H1 (cell line): ENCODE measurements at regions not wholly inside any gene's neighbourhood (a gene's known extent, or its start where the extent isn't known, plus 50 kb on each side); places are given as distances from the start of the nearest gene placed in this dataset.

ENCODE experiments used
- CTCF ChIA-PET: fragments of 300-600 bp; sonication (Branson Sonifier 250); formaldehyde crosslinking; loops from one replicate; lab custom pipeline; 2021; ENCODE audit not compliant: partially characterized antibody; lab: Charles Lee
- POLR2A ChIA-PET: fragments of 300-600 bp; sonication (Branson Sonifier 250); formaldehyde crosslinking; loops from one replicate; lab custom pipeline; 2021; ENCODE audit warnings: inconsistent platforms; ENCODE audit not compliant: partially characterized antibody; lab: Charles Lee
- DNase-seq, 2 experiments: peaks; one replicate each; pipeline versions ENCODE4 v3.0.0 to v3.0.0-alpha.2; 2010 to 2022; ENCODE audit warnings: low spot score in 2 of 2, low read depth in 1 of 2, mixed read lengths in 1 of 2
- FAIRE-seq: peaks from 2 replicates; lab custom pipeline; 2011; peaks lifted over from hg19 to GRCh38; lab: Jason Lieb, UNC
- H2AFZ ChIP-seq: 2 replicates; pipeline ENCODE4 v1.8.1; 2012; ENCODE audit warnings: low read length, inconsistent platforms
- H2AK5ac ChIP-seq: 2 replicates; pipeline ENCODE4 v1.6.1; 2013; ENCODE audit warnings: low read depth, low read length
- H2BK120ac ChIP-seq: replicated peaks from 2 replicates; pipeline ENCODE3; 2013; ENCODE audit warnings: low read depth, low read length, inconsistent platforms
- H2BK12ac ChIP-seq: 2 replicates; pipeline ENCODE4 v1.6.1; 2013; ENCODE audit warnings: low read depth, low read length
- H2BK15ac ChIP-seq: 2 replicates; pipeline ENCODE4 v1.6.1; 2013; ENCODE audit warnings: low read length
- H2BK20ac ChIP-seq: 2 replicates; pipeline ENCODE4 v1.6.1; 2013; ENCODE audit warnings: low read length
- H2BK5ac ChIP-seq: 2 replicates; pipeline ENCODE4 v1.6.1; 2013; ENCODE audit warnings: low read depth, low read length
- H3K14ac ChIP-seq: 2 replicates; pipeline ENCODE4 v1.6.1; 2013; ENCODE audit warnings: inconsistent platforms; ENCODE audit not compliant: insufficient read length
- H3K18ac ChIP-seq: 2 replicates; pipeline ENCODE4 v1.6.1; 2013; ENCODE audit warnings: low read length; ENCODE audit errors: extremely low read depth
- H3K23ac ChIP-seq: 2 replicates; pipeline ENCODE4 v1.6.1; 2013; ENCODE audit warnings: inconsistent platforms; ENCODE audit not compliant: insufficient read length
- H3K23me2 ChIP-seq: 2 replicates; pipeline ENCODE4 v1.6.1; 2013; ENCODE audit warnings: low read depth, low read length
- H3K27ac ChIP-seq: 2 replicates; pipeline ENCODE4 v1.6.1; 2011; ENCODE audit warnings: low read depth, low read length, inconsistent platforms
- H3K27me3 ChIP-seq, 4 experiments: replicated peaks in 1 of 4; 1 replicate in 1 of 4; 2 replicates in 3 of 4; pipeline versions ENCODE4 v1.6.1 to v1.8.1; 2011 to 2013; ENCODE audit warnings: low read length in 3 of 4, mild to moderate bottlenecking in 3 of 4, inconsistent platforms in 2 of 4, mixed read lengths in 2 of 4, moderate library complexity in 1 of 4; ENCODE audit not compliant: control insufficient read depth in 3 of 4, insufficient read depth in 3 of 4; ENCODE audit errors: extremely low read depth in 1 of 4
- H3K36me3 ChIP-seq, 4 experiments: 2 replicates each; pipeline versions ENCODE4 v1.6.1 to v1.8.1; 2011 to 2013; ENCODE audit warnings: mild to moderate bottlenecking in 4 of 4, low read length in 3 of 4, moderate library complexity in 2 of 4, control low read depth in 1 of 4, inconsistent platforms in 1 of 4; ENCODE audit not compliant: insufficient read depth in 4 of 4, control insufficient read depth in 2 of 4
- H3K4ac ChIP-seq: replicated peaks from 2 replicates; pipeline ENCODE3; 2013; ENCODE audit warnings: low read length, low read depth, mixed read lengths, inconsistent platforms; ENCODE audit not compliant: insufficient read length
- H3K4me1 ChIP-seq, 4 experiments: replicated peaks in 1 of 4; 1 replicate in 1 of 4; 2 replicates in 3 of 4; pipeline versions ENCODE4 v1.6.1 to v1.8.1; 2011 to 2013; ENCODE audit warnings: low read length in 3 of 4, inconsistent platforms in 2 of 4, mixed read lengths in 1 of 4; ENCODE audit not compliant: insufficient read depth in 4 of 4, control insufficient read depth in 3 of 4
- H3K4me2 ChIP-seq, 2 experiments: 2 replicates each; pipeline versions ENCODE4 v1.6.1 to v1.8.1; 2011 to 2013; ENCODE audit warnings: low read depth in 2 of 2, low read length in 2 of 2, control low read depth in 1 of 2, inconsistent platforms in 1 of 2, mild to moderate bottlenecking in 1 of 2; ENCODE audit not compliant: insufficient read depth in 1 of 2
- H3K4me3 ChIP-seq, 4 experiments: fragments of 200-600, 300-600 bp in 1 of 4; sonication (generic), shearing (Covaris generic), sonication (Bioruptor Twin) in 1 of 4; 2 replicates each; pipeline versions ENCODE4 v1.5.1 to v1.8.1; 2011 to 2016; ENCODE audit warnings: low read length in 4 of 4, low read depth in 3 of 4, control low read depth in 2 of 4, inconsistent platforms in 2 of 4, mild to moderate bottlenecking in 2 of 4, mixed read lengths in 1 of 4, moderate library complexity in 1 of 4; ENCODE audit not compliant: insufficient read depth in 2 of 4; ENCODE audit errors: extremely low read depth in 1 of 4
- H3K56ac ChIP-seq: replicated peaks from 2 replicates; pipeline ENCODE3; 2013; ENCODE audit warnings: low read depth, mild to moderate bottlenecking, mixed read lengths, low read length, inconsistent platforms; ENCODE audit not compliant: insufficient read length
- H3K79me1 ChIP-seq: 2 replicates; pipeline ENCODE4 v1.6.1; 2013; ENCODE audit warnings: low read depth, low read length, control low read depth
- H3K79me2 ChIP-seq, 2 experiments: 2 replicates each; pipeline versions ENCODE4 v1.6.1 to v1.8.1; 2012 to 2013; ENCODE audit warnings: low read length in 2 of 2, mild to moderate bottlenecking in 2 of 2, inconsistent platforms in 1 of 2; ENCODE audit not compliant: insufficient read depth in 2 of 2, control insufficient read depth in 1 of 2
- H3K9ac ChIP-seq, 4 experiments: replicated peaks in 1 of 4; 1 replicate in 1 of 4; 2 replicates in 3 of 4; pipeline versions ENCODE4 v1.6.1 to v1.8.1; 2011 to 2013; ENCODE audit warnings: low read depth in 3 of 4, low read length in 3 of 4, control low read depth in 2 of 4, mild to moderate bottlenecking in 2 of 4, moderate library complexity in 2 of 4, inconsistent platforms in 1 of 4; ENCODE audit errors: extremely low read depth in 1 of 4
- H3K9me3 ChIP-seq, 2 experiments: 2 replicates each; pipeline versions ENCODE4 v1.6.1 to v1.8.1; 2012 to 2013; ENCODE audit warnings: mild to moderate bottlenecking in 2 of 2, moderate library complexity in 2 of 2, control low read depth in 1 of 2, inconsistent platforms in 1 of 2, low read depth in 1 of 2, low read length in 1 of 2, mixed read lengths in 1 of 2; ENCODE audit not compliant: insufficient read depth in 2 of 2
- H4K20me1 ChIP-seq, 2 experiments: replicated peaks in 1 of 2; 2 replicates each; pipeline versions ENCODE3 to v1.8.1; 2011 to 2013; ENCODE audit warnings: inconsistent platforms in 2 of 2, low read length in 2 of 2, mild to moderate bottlenecking in 1 of 2; ENCODE audit not compliant: insufficient read depth in 2 of 2, control insufficient read depth in 1 of 2
- H4K5ac ChIP-seq: 2 replicates; pipeline ENCODE4 v1.6.1; 2013; ENCODE audit warnings: low read length, low read depth, mixed read lengths, inconsistent platforms; ENCODE audit not compliant: insufficient read length
- H4K8ac ChIP-seq: 2 replicates; pipeline ENCODE4 v1.8.0; 2013; ENCODE audit warnings: mild to moderate bottlenecking, moderate library complexity, low read length, inconsistent platforms; ENCODE audit not compliant: insufficient read depth; ENCODE audit errors: extremely low read depth
- H4K91ac ChIP-seq: replicated peaks from 2 replicates; pipeline ENCODE3; 2013; ENCODE audit warnings: low read length, mixed read lengths, inconsistent platforms; ENCODE audit not compliant: insufficient read length
- ATF2 ChIP-seq: IDR thresholded peaks from 2 replicates; pipeline ENCODE4 v1.6.1; 2012; ENCODE audit warnings: low read length, inconsistent platforms
- FOSL1 ChIP-seq: IDR thresholded peaks from 2 replicates; pipeline ENCODE4 v1.6.1; 2011; ENCODE audit warnings: mild to moderate bottlenecking, low read depth, low read length, moderate library complexity; ENCODE audit not compliant: insufficient read depth
- GABPA ChIP-seq: IDR thresholded peaks from 2 replicates; pipeline ENCODE4 v1.6.1; 2011; ENCODE audit warnings: mild to moderate bottlenecking, low read length, moderate library complexity, borderline replicate concordance; ENCODE audit not compliant: insufficient read depth
- GTF2F1 ChIP-seq: IDR thresholded peaks from 2 replicates; pipeline ENCODE4 v1.6.1; 2012; ENCODE audit warnings: low read depth, low read length, improper control_type of control experiment, borderline replicate concordance
- JUND ChIP-seq: IDR thresholded peaks from 2 replicates; pipeline ENCODE4 v1.6.1; 2011; ENCODE audit warnings: mild to moderate bottlenecking, improper control_type of control experiment, low read length
- KDM1A ChIP-seq: fragments of 200-600, 300-600 bp; sonication (generic); IDR thresholded peaks from 2 replicates; pipeline ENCODE4 v1.7.1; 2016; ENCODE audit warnings: mild to moderate bottlenecking, low read length, borderline replicate concordance
- PHF8 ChIP-seq: fragments of 200-600 bp; sonication (generic); conservative IDR thresholded peaks from 2 replicates; pipeline ENCODE4 v1.7.1; 2012; ENCODE audit warnings: low read depth, mild to moderate bottlenecking, inconsistent platforms, low read length, moderate library complexity
- POU5F1 ChIP-seq: IDR thresholded peaks from 2 replicates; pipeline ENCODE4 v1.6.1; 2011; ENCODE audit warnings: low read depth, mild to moderate bottlenecking, low read length, moderate library complexity
- RNF2 ChIP-seq: fragments of 200-900, 300-1000 bp; sonication (generic); IDR thresholded peaks from 2 replicates; pipeline ENCODE4 v1.7.1; 2016; ENCODE audit warnings: borderline replicate concordance, low read depth, mild to moderate bottlenecking, antibody characterized with exemption, low read length; ENCODE audit not compliant: poor library complexity, severe bottlenecking; ENCODE audit errors: missing control alignments
- SIX5 ChIP-seq: IDR thresholded peaks from 2 replicates; pipeline ENCODE4 v1.6.1; 2011; ENCODE audit warnings: mild to moderate bottlenecking, low read depth, low read length
- SP2 ChIP-seq: IDR thresholded peaks from 2 replicates; pipeline ENCODE4 v1.6.1; 2012; ENCODE audit warnings: mild to moderate bottlenecking, low read length, inconsistent platforms
- YY1 ChIP-seq: IDR thresholded peaks from 2 replicates; pipeline ENCODE4 v1.6.1; 2011; ENCODE audit warnings: low read depth, mild to moderate bottlenecking, low read length
- WGBS, 2 experiments: shearing (Covaris generic) in 1 of 2; methylation state at CpG; one replicate each; pipeline versions ENCODE4 v1.1.6 to v1.1.7; 2013 to 2015; ENCODE audit warnings: low lambda C conversion rate in 2 of 2, mixed read lengths in 2 of 2, inconsistent platforms in 1 of 2, low coverage in 1 of 2, missing lambda C conversion rate in 1 of 2; ENCODE audit not compliant: insufficient replicate concordance in 2 of 2, insufficient coverage in 1 of 2, insufficient read length in 1 of 2; ENCODE audit errors: extremely low coverage in 1 of 2, missing lambda C conversion rate in 1 of 2; 5-methylcytosine and 5-hydroxymethylcytosine counted together

DNA sequence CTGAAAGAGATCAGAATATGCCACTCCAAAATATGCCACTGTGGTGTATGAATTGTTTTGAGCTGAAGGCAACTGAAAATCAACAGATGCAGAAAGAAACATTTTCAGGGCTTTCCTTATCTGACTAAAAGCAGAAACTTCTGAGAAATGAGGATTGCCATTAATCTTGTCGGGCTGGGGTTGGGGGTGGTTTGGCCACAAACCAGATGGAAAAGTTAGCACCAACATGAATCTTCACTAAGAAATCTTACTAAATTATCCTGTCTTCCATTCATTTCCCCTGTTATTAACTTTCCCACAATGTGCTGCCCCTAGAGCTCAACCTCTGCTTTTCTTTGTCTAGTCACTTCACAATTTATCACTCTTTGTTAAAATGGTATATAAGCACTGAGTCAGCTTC, 229.9 kb upstream of the GADL1 start:
- Histone ChIP-seq H4K8ac (no peak overlapping the region), H2BK12ac (no peak overlapping the region), H3K4me2 (no peak overlapping the region), H4K91ac (no peak overlapping the region), H3K27ac (no peak overlapping the region), H3K23ac (no peak overlapping the region), H4K20me1 (no peaks in the 10 kb centered on the region), H3K27me3 (no peaks in the 10 kb centered on the region), H2BK5ac (no peak overlapping the region), H4K5ac (no peak overlapping the region), H3K14ac (no peak overlapping the region), H3K23me2 (no peaks in the 10 kb centered on the region), H3K79me2 (no peaks in the 10 kb centered on the region), H2BK120ac (no peak overlapping the region), H3K79me1 (no peaks in the 10 kb centered on the region), H3K4ac (no peak overlapping the region), H3K9ac (no peak overlapping the region), H3K18ac (no peak overlapping the region), H3K4me3 (no peak overlapping the region), H3K4me1 (peaks cover 0 to 7% (median 3%) of the 10 kb centered on the region in 4 experiments; a peak in 1 of 7 replicates), H2BK15ac (no peak overlapping the region), H3K56ac (no peak overlapping the region), H3K36me3 (no peaks in the 10 kb centered on the region), H2AFZ (no peak overlapping the region), H2BK20ac (no peak overlapping the region), H3K9me3 (peaks cover 4 to 5% of the 10 kb centered on the region in 2 experiments; a peak in 3 of 4 replicates), H2AK5ac (no peak overlapping the region)
- CTCF ChIA-PET = interaction anchor here (0.6 to 1.5 kb wide), 3 partner anchors 153 to 434 kb away, joined by 3 read pairs; no protein-coding TSS in a partner anchor
- FAIRE-seq (no peak), DNase-seq (no peak)
- 94% methylated on average over 1 of the region's 1 CpG; no CpG with 5 or more reads in 1 of the 2 experiments for WGBS, 2 experiments
- POLR2A ChIA-PET = interaction anchor here (1.6 kb wide), 1 partner anchor 18 kb away, joined by 3 read pairs; no protein-coding TSS in a partner anchor
- TF ChIP-seq SIX5 = no peak
- TF ChIP-seq RNF2 = no peak
- TF ChIP-seq GTF2F1 = no peak
- no peak for TF ChIP-seq SP2
- TF ChIP-seq PHF8 = no peak
- TF ChIP-seq JUND = no peak
- no peak for TF ChIP-seq POU5F1
- TF ChIP-seq YY1 = no peak
- TF ChIP-seq GABPA = no peak
- TF ChIP-seq ATF2 = no peak
- no peak for TF ChIP-seq FOSL1
- no peak for TF ChIP-seq KDM1A
